ENCODE measurements at regions not wholly inside any gene's neighbourhood (a gene's known extent, or its start where the extent isn't known, plus 50 kb on each side); places are given as distances from the start of the nearest gene placed in this dataset.

DNA sequence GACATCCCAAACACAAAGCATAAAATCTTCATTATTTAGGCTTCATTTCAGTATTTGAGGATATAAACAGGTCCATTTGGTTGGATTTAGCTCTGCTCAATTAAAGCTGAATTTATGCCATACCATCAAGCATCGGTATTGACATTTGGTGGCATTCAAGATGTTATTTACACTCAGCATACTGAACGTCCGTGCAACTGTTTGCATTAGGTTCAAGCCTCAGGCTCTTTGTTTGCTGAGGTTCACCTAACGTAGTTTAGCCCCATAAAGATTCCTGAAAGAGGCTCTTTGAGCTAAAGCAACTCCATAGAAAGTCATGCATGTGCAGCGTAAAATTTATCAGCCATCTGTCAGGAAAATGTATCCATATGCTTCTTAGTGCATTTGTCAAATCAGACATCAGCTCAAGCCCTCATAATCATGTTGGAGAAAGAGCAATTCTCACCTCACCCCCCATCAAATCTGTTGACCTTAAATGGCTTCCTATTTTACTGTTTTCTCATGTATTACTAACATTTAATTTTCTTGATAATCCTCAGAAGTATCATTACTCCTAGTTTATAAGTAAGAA lies 366.9 kb downstream of the EPHA4 start:
- H3K9me3 ChIP-seq (ENCODE audit: control insufficient read depth in 2 of 2, insufficient read depth in 1 of 2, low read length in 1 of 2): no peaks in the 10 kb centered on the region
- no peaks in the 10 kb centered on the region for H3K36me3 ChIP-seq (ENCODE audit: control insufficient read depth in 2 of 2, insufficient read depth in 2 of 2, low read length in 1 of 2)
- no peaks in the 10 kb centered on the region for H3K4me1 ChIP-seq (ENCODE audit: control insufficient read depth in 2 of 2, insufficient read depth in 2 of 2, low read length in 2 of 2)
- no peaks in the 10 kb centered on the region for H3K27me3 ChIP-seq (ENCODE audit: control insufficient read depth in 2 of 2, insufficient read depth in 1 of 2, low read length in 1 of 2)
- WGBS: 97% methylated on average over 5 of the region's 5 CpGs
- H3K27ac ChIP-seq (ENCODE audit: low read depth in 1 of 2, low read length in 1 of 2): no peak overlapping the region
- DNase-seq (ENCODE audit: low read depth in 6 of 9, low spot score in 9 of 9): no peak
- no peak overlapping the region for H3K4me3 ChIP-seq (ENCODE audit: low read length in 2 of 2)

DNA sequence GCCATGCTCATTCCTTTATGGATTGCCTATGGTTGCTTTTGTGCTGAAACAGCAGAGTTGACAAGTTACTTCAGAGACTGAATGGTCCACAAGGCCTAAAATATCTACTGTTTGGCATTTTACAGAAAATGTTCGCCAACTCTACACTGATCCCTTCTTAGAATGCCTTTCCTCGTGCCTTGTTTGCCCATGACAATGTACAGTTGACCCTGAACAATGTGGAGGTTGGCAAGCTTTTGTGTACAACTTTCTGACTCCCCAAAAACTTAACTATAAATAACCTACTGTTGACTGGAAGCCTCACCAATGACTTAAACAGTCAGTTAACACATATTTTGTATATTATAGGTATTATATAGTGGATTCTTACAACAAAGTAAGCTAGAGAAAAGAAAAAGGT lies 361.4 kb downstream of the EPHA4 start:
- 92% methylated on average over 2 of the region's 2 CpGs for WGBS
- no peak for DNase-seq (ENCODE audit: low read depth in 6 of 9, low spot score in 9 of 9)
- Histone ChIP-seq H3K27ac (ENCODE audit: low read depth in 1 of 2, low read length in 1 of 2) (no peak overlapping the region), H3K36me3 (ENCODE audit: control insufficient read depth in 2 of 2, insufficient read depth in 2 of 2, low read length in 1 of 2) (no peaks in the 10 kb centered on the region), H3K27me3 (ENCODE audit: control insufficient read depth in 2 of 2, insufficient read depth in 1 of 2, low read length in 1 of 2) (no peaks in the 10 kb centered on the region), H3K4me1 (ENCODE audit: control insufficient read depth in 2 of 2, insufficient read depth in 2 of 2, low read length in 2 of 2) (no peaks in the 10 kb centered on the region), H3K9me3 (ENCODE audit: control insufficient read depth in 2 of 2, insufficient read depth in 1 of 2, low read length in 1 of 2) (no peaks in the 10 kb centered on the region), H3K4me3 (ENCODE audit: low read length in 2 of 2) (no peak overlapping the region)

DNA sequence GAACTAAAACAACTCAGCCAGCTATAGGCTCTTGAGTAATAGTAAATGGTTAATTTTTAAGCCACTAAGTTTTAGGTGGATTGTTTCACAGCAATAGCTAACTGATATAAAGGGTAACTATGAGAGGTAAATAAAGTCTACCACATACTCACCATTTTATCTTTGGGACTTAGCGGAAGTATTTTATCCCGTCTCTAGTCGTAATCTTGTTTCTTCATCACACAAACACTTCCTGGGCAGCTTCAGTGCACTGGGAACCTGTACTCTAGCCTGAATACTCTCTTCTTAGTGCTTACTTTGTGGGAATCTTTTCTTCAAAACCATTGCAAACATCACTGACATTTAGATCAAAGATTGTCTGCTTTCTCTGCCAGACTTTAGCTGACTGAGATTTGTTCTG lies 360.5 kb downstream of the EPHA4 start:
- Histone ChIP-seq H3K9me3 (ENCODE audit: control insufficient read depth in 2 of 2, insufficient read depth in 1 of 2, low read length in 1 of 2) (no peaks in the 10 kb centered on the region), H3K4me1 (ENCODE audit: control insufficient read depth in 2 of 2, insufficient read depth in 2 of 2, low read length in 2 of 2) (no peaks in the 10 kb centered on the region), H3K27me3 (ENCODE audit: control insufficient read depth in 2 of 2, insufficient read depth in 1 of 2, low read length in 1 of 2) (no peaks in the 10 kb centered on the region), H3K27ac (ENCODE audit: low read depth in 1 of 2, low read length in 1 of 2) (no peak overlapping the region), H3K36me3 (ENCODE audit: control insufficient read depth in 2 of 2, insufficient read depth in 2 of 2, low read length in 1 of 2) (no peaks in the 10 kb centered on the region), H3K4me3 (ENCODE audit: low read length in 2 of 2) (no peak overlapping the region)
- DNase-seq (ENCODE audit: low read depth in 6 of 9, low spot score in 9 of 9): no peak
- WGBS: 96% methylated on average over 3 of the region's 3 CpGs

DNA sequence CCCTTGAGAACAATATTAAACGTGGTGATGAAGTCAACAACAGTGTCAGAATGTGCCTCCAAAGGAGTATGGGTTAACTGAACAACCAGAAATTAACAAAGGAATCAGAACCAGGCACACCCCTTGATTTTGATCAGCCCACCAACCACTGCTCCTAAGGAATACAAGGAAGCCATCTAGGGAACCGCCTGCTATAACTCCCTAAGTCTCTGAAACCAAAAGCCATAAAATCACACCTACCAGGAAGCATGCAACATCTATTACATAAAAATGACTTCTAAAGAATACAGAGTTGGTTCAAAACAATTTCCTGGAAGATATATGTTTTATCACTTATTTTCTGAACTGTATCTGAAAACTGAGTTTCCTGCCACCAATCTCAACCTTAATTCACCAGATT lies 360.0 kb downstream of the EPHA4 start:
- 95% methylated on average over 2 of the region's 2 CpGs for WGBS
- Histone ChIP-seq H3K36me3 (ENCODE audit: control insufficient read depth in 2 of 2, insufficient read depth in 2 of 2, low read length in 1 of 2) (no peaks in the 10 kb centered on the region), H3K4me3 (ENCODE audit: low read length in 2 of 2) (no peak overlapping the region), H3K9me3 (ENCODE audit: control insufficient read depth in 2 of 2, insufficient read depth in 1 of 2, low read length in 1 of 2) (no peaks in the 10 kb centered on the region), H3K27ac (ENCODE audit: low read depth in 1 of 2, low read length in 1 of 2) (no peak overlapping the region), H3K4me1 (ENCODE audit: control insufficient read depth in 2 of 2, insufficient read depth in 2 of 2, low read length in 2 of 2) (no peaks in the 10 kb centered on the region), H3K27me3 (ENCODE audit: control insufficient read depth in 2 of 2, insufficient read depth in 1 of 2, low read length in 1 of 2) (no peaks in the 10 kb centered on the region)
- no peak for DNase-seq (ENCODE audit: low read depth in 6 of 9, low spot score in 9 of 9)

DNA sequence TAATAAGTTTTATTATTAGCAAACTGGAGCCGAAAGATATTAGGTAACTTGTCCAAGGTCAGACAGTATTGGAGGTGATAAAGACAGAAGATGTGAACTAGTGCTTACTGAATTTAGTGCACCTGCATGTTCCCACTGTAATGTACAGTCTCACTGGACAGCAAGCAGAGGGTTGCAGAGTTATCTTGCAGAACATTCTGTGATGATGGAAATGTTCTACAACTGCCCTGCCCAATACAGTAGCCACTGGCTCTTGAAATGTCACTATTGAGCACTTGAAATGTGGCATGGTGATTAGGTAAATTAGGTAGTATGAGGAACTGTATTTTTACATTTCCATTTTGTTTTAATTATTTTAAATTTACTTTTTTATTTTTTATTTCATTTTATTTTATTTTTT lies 356.6 kb downstream of the EPHA4 start:
- H3K4me1 ChIP-seq (ENCODE audit: control insufficient read depth in 2 of 2, insufficient read depth in 2 of 2, low read length in 2 of 2): no peaks in the 10 kb centered on the region
- DNase-seq (ENCODE audit: low read depth in 6 of 9, low spot score in 9 of 9): no peak
- H3K27me3 ChIP-seq (ENCODE audit: control insufficient read depth in 2 of 2, insufficient read depth in 1 of 2, low read length in 1 of 2): no peaks in the 10 kb centered on the region
- WGBS: 99% methylated on average over 1 of the region's 1 CpG
- no peak overlapping the region for H3K4me3 ChIP-seq (ENCODE audit: low read length in 2 of 2)
- H3K27ac ChIP-seq (ENCODE audit: low read depth in 1 of 2, low read length in 1 of 2): no peak overlapping the region
- no peaks in the 10 kb centered on the region for H3K36me3 ChIP-seq (ENCODE audit: control insufficient read depth in 2 of 2, insufficient read depth in 2 of 2, low read length in 1 of 2)
- no peaks in the 10 kb centered on the region for H3K9me3 ChIP-seq (ENCODE audit: control insufficient read depth in 2 of 2, insufficient read depth in 1 of 2, low read length in 1 of 2)

DNA sequence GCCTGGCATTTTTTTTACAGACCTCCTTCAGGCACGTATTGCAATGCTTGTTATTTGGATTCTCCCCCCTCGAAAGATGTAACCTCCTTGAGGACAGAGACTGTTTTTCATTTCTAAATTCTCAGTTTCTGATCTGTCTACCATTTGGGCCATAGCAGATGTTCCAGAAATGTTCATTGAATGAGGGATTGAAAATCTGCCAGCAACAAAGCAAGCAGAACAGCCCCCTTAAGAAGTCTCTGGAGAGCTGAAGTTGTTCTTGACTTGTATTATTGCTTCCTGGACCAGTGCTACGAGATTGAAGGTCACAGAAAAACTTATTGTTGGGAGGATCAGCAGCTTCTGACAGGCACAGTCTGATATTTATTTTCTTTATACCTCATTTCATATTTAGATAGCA lies 355.5 kb downstream of the EPHA4 start:
- 94% methylated on average over 3 of the region's 3 CpGs for WGBS
- Histone ChIP-seq H3K4me1 (ENCODE audit: control insufficient read depth in 2 of 2, insufficient read depth in 2 of 2, low read length in 2 of 2) (no peaks in the 10 kb centered on the region), H3K27me3 (ENCODE audit: control insufficient read depth in 2 of 2, insufficient read depth in 1 of 2, low read length in 1 of 2) (no peaks in the 10 kb centered on the region), H3K27ac (ENCODE audit: low read depth in 1 of 2, low read length in 1 of 2) (no peak overlapping the region), H3K36me3 (ENCODE audit: control insufficient read depth in 2 of 2, insufficient read depth in 2 of 2, low read length in 1 of 2) (no peaks in the 10 kb centered on the region), H3K9me3 (ENCODE audit: control insufficient read depth in 2 of 2, insufficient read depth in 1 of 2, low read length in 1 of 2) (no peaks in the 10 kb centered on the region), H3K4me3 (ENCODE audit: low read length in 2 of 2) (no peak overlapping the region)
- DNase-seq (ENCODE audit: low read depth in 6 of 9, low spot score in 9 of 9): no peak

DNA sequence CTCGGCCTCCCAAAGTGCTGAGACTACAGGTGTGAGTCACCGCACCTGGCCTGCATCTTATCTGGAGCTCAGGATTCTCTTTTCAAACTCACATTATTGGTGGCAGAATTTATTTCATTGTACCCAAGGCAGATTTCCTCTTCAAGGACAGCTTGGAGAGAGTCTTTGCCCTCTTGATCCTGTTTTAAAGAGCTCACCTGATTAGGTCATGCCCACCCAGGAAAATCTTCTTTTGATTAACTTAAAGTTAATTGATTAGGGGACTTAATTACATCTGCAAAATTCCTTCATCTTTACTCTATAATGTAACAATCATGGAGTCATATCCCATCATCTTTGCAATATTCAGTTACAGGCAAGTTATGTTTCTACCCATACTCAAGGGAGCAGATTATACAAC lies 346.4 kb downstream of the EPHA4 start:
- Histone ChIP-seq H3K9me3 (ENCODE audit: control insufficient read depth in 2 of 2, insufficient read depth in 1 of 2, low read length in 1 of 2) (no peaks in the 10 kb centered on the region), H3K4me3 (ENCODE audit: low read length in 2 of 2) (no peak overlapping the region), H3K27me3 (ENCODE audit: control insufficient read depth in 2 of 2, insufficient read depth in 1 of 2, low read length in 1 of 2) (no peaks in the 10 kb centered on the region), H3K36me3 (ENCODE audit: control insufficient read depth in 2 of 2, insufficient read depth in 2 of 2, low read length in 1 of 2) (no peaks in the 10 kb centered on the region), H3K4me1 (ENCODE audit: control insufficient read depth in 2 of 2, insufficient read depth in 2 of 2, low read length in 2 of 2) (no peaks in the 10 kb centered on the region), H3K27ac (ENCODE audit: low read depth in 1 of 2, low read length in 1 of 2) (no peak overlapping the region)
- DNase-seq (ENCODE audit: low read depth in 6 of 9, low spot score in 9 of 9): no peak
- WGBS: 95% methylated on average over 2 of the region's 2 CpGs

DNA sequence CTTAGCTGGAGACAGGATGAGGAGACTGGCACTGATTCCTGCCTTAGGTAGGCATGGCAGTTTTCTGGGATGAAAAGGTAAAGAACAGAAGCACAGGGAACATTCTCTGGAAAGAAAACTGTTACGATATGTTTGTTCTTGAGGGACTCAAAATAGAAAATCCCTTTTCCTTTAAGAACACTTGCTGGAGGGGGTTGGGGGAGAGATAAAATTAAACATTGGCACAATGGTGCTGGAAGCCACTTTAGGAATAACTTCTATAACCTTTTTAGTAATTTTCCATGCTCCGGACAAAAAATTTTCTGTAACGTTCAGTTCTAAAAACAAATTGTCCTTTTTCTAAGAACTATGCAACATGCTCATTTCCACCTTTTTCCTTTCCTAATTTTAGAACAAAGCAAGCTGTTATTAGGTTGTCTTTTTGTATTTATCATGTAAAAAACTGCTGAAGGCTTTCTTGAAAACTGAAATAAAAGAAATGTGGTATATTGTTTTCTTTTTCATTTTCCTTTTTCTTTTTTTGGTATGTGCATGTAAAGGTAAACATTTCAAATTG lies 343.8 kb downstream of the EPHA4 start:
- H3K9me3 ChIP-seq (ENCODE audit: control insufficient read depth in 2 of 2, insufficient read depth in 1 of 2, low read length in 1 of 2): no peaks in the 10 kb centered on the region
- 91% methylated on average over 3 of the region's 3 CpGs for WGBS
- H3K27ac ChIP-seq (ENCODE audit: low read depth in 1 of 2, low read length in 1 of 2): no peak overlapping the region
- H3K4me1 ChIP-seq (ENCODE audit: control insufficient read depth in 2 of 2, insufficient read depth in 2 of 2, low read length in 2 of 2): no peaks in the 10 kb centered on the region
- H3K27me3 ChIP-seq (ENCODE audit: control insufficient read depth in 2 of 2, insufficient read depth in 1 of 2, low read length in 1 of 2): no peaks in the 10 kb centered on the region
- DNase-seq (ENCODE audit: low read depth in 6 of 9, low spot score in 9 of 9): no peak
- no peaks in the 10 kb centered on the region for H3K36me3 ChIP-seq (ENCODE audit: control insufficient read depth in 2 of 2, insufficient read depth in 2 of 2, low read length in 1 of 2)
- no peak overlapping the region for H3K4me3 ChIP-seq (ENCODE audit: low read length in 2 of 2)

DNA sequence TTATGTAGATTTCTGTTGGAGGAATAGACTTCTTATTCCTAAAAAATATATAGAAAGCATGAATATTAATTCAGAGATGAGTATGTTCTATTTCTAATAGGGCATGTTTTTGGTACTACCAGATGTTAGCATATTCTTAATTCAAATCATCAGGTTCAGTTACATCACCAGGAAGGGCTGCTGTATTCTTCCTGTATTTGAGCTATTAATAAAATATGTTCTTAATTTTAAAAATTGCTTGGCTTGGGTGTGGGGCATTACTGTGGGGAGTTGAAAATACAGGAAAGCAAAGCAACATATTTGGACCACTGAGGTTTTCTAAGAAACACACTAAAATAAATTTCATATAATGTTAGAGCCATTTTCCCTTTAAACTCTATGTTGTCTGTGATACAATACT lies 343.0 kb downstream of the EPHA4 start:
- no peaks in the 10 kb centered on the region for H3K27me3 ChIP-seq (ENCODE audit: control insufficient read depth in 2 of 2, insufficient read depth in 1 of 2, low read length in 1 of 2)
- H3K4me1 ChIP-seq (ENCODE audit: control insufficient read depth in 2 of 2, insufficient read depth in 2 of 2, low read length in 2 of 2): no peaks in the 10 kb centered on the region
- no peaks in the 10 kb centered on the region for H3K9me3 ChIP-seq (ENCODE audit: control insufficient read depth in 2 of 2, insufficient read depth in 1 of 2, low read length in 1 of 2)
- DNase-seq (ENCODE audit: low read depth in 6 of 9, low spot score in 9 of 9): no peak
- no peak overlapping the region for H3K27ac ChIP-seq (ENCODE audit: low read depth in 1 of 2, low read length in 1 of 2)
- H3K4me3 ChIP-seq (ENCODE audit: low read length in 2 of 2): no peak overlapping the region
- H3K36me3 ChIP-seq (ENCODE audit: control insufficient read depth in 2 of 2, insufficient read depth in 2 of 2, low read length in 1 of 2): no peaks in the 10 kb centered on the region

DNA sequence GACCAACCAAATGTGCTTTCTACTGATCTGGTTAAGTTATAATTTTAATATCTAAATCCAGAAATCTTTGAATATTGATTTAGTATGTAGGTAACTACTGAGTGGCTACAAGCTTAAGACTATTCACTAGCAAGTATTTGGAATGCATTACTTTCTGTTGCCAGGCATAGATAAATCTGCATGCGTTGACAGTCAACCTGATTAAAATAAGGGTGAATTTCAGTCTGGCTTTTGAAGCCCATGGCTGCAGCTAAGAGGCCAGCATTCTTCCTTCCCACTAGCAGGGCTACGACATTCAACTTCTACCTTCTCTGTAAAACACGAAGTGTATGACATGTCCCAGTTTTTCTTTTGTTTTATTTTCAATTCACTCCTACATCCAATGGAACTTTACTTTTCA lies 340.6 kb downstream of the EPHA4 start:
- no peak for DNase-seq (ENCODE audit: low read depth in 6 of 9, low spot score in 9 of 9)
- Histone ChIP-seq H3K9me3 (ENCODE audit: control insufficient read depth in 2 of 2, insufficient read depth in 1 of 2, low read length in 1 of 2) (no peaks in the 10 kb centered on the region), H3K4me3 (ENCODE audit: low read length in 2 of 2) (no peak overlapping the region), H3K27ac (ENCODE audit: low read depth in 1 of 2, low read length in 1 of 2) (no peak overlapping the region), H3K27me3 (ENCODE audit: control insufficient read depth in 2 of 2, insufficient read depth in 1 of 2, low read length in 1 of 2) (no peaks in the 10 kb centered on the region), H3K36me3 (ENCODE audit: control insufficient read depth in 2 of 2, insufficient read depth in 2 of 2, low read length in 1 of 2) (no peaks in the 10 kb centered on the region), H3K4me1 (ENCODE audit: control insufficient read depth in 2 of 2, insufficient read depth in 2 of 2, low read length in 2 of 2) (no peaks in the 10 kb centered on the region)
- 94% methylated on average over 3 of the region's 3 CpGs for WGBS
